ENCODE measurements at regions not wholly inside any gene's neighbourhood (a gene's known extent, or its start where the extent isn't known, plus 50 kb on each side); places are given as distances from the start of the nearest gene placed in this dataset.

GRCh38 chr7:57344957-57345356 is 105.0 kb upstream of the ZNF716 start:
- Histone ChIP-seq H3K27ac (ENCODE audit: low read depth in 1 of 2, low read length in 1 of 2) (no peak overlapping the region), H3K4me1 (ENCODE audit: control insufficient read depth in 5 of 5, insufficient read depth in 5 of 5, low read length in 5 of 5) (no peaks in the 10 kb centered on the region), H3K9ac (ENCODE audit: insufficient read depth in 1 of 2, low read length in 2 of 2) (no peak overlapping the region), H3K4me3 (no peak overlapping the region), H3K9me3 (ENCODE audit: control insufficient read depth in 4 of 4, insufficient read depth in 3 of 4, low read length in 3 of 4) (peaks cover 0 to 32% (median 10%) of the 10 kb centered on the region in 4 donors), H3K36me3 (ENCODE audit: control insufficient read depth in 4 of 4, insufficient read depth in 4 of 4, low read length in 4 of 4) (no peaks in the 10 kb centered on the region), H3K27me3 (ENCODE audit: control insufficient read depth in 3 of 3, insufficient read depth in 3 of 3, low read length in 2 of 3) (no peaks in the 10 kb centered on the region)
- no peak for TF ChIP-seq CTCF (IDR thresholded peaks at IDR 0.05; ENCODE audit: control extremely low read depth, extremely low read depth)
- no peak for DNase-seq
- no peak for ATAC-seq (ENCODE audit: insufficient read depth, low FRiP score)
- WGBS, 2 donors: 73 to 76% methylated on average over 4 of the region's 4 CpGs

- H3K27me3 ChIP-seq (ENCODE audit: control insufficient read depth in 3 of 3, insufficient read depth in 3 of 3, low read length in 2 of 3): no peaks in the 10 kb centered on the region
- ATAC-seq (ENCODE audit: insufficient read depth, low FRiP score) (no peak), DNase-seq (no peak)
- no peak overlapping the region for H3K9ac ChIP-seq (ENCODE audit: insufficient read depth in 1 of 2, low read length in 2 of 2)
- no peaks in the 10 kb centered on the region for H3K36me3 ChIP-seq (ENCODE audit: control insufficient read depth in 4 of 4, insufficient read depth in 4 of 4, low read length in 4 of 4)
- H3K27ac ChIP-seq (ENCODE audit: low read depth in 1 of 2, low read length in 1 of 2): no peak overlapping the region
- no peak overlapping the region for H3K4me3 ChIP-seq
- WGBS, 2 donors: 63 to 73% methylated on average over 7 of the region's 7 CpGs
- no peak for TF ChIP-seq CTCF (IDR thresholded peaks at IDR 0.05; ENCODE audit: control extremely low read depth, extremely low read depth)
- peaks cover 0 to 32% (median 15%) of the 10 kb centered on the region in 4 donors for H3K9me3 ChIP-seq (ENCODE audit: control insufficient read depth in 4 of 4, insufficient read depth in 3 of 4, low read length in 3 of 4)
- no peaks in the 10 kb centered on the region for H3K4me1 ChIP-seq (ENCODE audit: control insufficient read depth in 5 of 5, insufficient read depth in 5 of 5, low read length in 5 of 5)
Measured at GRCh38 chr7:57348646-57349269, 101.2 kb upstream of the ZNF716 start.

GRCh38 chr7:57354195-57354594 is 95.8 kb upstream of the ZNF716 start:
- Histone ChIP-seq H3K4me3 (no peak overlapping the region), H3K4me1 (ENCODE audit: control insufficient read depth in 5 of 5, insufficient read depth in 5 of 5, low read length in 5 of 5) (no peaks in the 10 kb centered on the region), H3K36me3 (ENCODE audit: control insufficient read depth in 4 of 4, insufficient read depth in 4 of 4, low read length in 4 of 4) (no peaks in the 10 kb centered on the region), H3K9ac (ENCODE audit: insufficient read depth in 1 of 2, low read length in 2 of 2) (no peak overlapping the region), H3K27ac (ENCODE audit: low read depth in 1 of 2, low read length in 1 of 2) (no peak overlapping the region), H3K27me3 (ENCODE audit: control insufficient read depth in 3 of 3, insufficient read depth in 3 of 3, low read length in 2 of 3) (no peaks in the 10 kb centered on the region), H3K9me3 (ENCODE audit: control insufficient read depth in 4 of 4, insufficient read depth in 3 of 4, low read length in 3 of 4) (peaks cover 0 to 29% (median 14%) of the 10 kb centered on the region in 4 donors)
- ATAC-seq (ENCODE audit: insufficient read depth, low FRiP score) (no peak), DNase-seq (no peak)
- WGBS, 2 donors: 76 to 77% methylated on average over 3 of the region's 3 CpGs
- TF ChIP-seq CTCF (IDR thresholded peaks at IDR 0.05; ENCODE audit: control extremely low read depth, extremely low read depth): no peak
